GM21447 (cell line): ENCODE measurements at regions not wholly inside any gene's neighbourhood (a gene's known extent, or its start where the extent isn't known, plus 50 kb on each side); places are given as distances from the start of the nearest gene placed in this dataset.
"Not testable (repeated sequence)": the region's sequence is repeated elsewhere in the genome, so short reads cannot be mapped to it uniquely, and the experiment has no call there.

ENCODE experiments used
- ATAC-seq: cut with Tn5 transposase; IDR thresholded peaks from one replicate; pipeline ENCODE4 v1.9.1; 2021; ENCODE audit not compliant: unreplicated experiment

DNA sequence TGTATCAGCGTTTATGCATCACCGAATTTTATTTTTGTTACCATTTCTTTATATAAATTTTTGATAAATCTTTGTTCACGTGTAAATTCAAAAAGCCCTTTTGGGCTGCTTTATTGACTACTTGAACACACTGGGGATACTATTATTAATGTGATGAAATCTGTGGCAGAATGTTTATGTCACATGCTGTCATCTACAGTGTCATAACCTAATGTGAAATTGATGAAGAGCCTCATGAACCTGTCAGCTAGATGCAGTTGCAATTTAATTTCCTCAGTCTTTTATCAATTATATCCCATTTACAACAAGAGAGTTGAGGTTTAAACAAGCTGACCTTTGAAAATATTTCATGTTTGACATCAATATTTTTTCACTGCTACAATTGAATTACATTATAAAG is 1100.4 kb upstream of the COX7C start:
- no peak for ATAC-seq

DNA sequence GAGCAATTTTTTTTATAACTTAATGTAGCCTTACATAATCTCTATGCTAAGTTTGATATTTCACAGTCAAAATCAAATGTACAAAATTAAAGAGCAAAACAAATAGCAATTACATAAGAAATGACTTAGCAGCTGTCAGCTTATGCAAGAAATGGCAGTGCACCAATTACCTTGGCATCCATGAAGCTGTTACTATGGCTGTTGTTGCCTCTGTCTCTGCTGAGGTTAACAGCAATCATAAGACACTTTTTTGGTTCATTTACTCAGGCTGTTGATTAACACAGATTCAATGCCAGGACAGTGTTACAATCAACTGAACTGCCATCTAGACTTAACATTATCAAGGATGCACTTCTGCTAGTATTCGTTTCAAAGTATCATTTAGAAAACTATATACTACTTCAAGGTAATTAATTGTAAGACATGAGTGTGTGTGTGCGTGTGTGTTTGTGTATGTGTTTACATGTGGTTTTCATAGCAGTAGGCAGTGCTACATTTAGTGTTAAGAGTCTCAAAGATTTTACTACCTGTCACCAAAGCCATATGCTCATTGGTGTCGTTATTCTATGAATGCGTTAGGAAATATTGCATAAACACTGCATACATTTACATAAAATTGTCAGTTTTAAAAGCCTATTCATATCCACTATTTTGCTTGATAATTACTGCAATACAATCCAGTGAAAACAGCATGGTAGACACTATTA is 1084.2 kb upstream of the COX7C start:
- ATAC-seq, result no peak

DNA sequence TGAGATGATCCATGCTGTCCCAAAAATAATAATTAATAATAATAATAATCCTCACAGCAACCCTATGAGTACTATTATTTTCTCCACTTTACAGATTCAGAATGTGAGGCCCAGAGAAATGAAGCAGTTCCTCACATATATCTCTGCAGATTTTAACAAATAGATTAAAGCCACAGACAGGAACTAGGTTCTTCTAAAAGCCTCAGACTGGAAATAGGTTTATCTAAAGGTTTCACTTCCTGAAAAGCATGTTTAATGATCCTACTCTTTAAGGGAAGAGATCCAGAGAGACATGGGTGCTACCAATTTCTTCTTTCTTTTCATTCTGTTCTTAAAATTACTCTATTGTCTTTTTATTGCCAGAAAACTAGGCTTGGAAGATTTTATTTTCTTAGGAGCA is 1079.4 kb upstream of the COX7C start:
- ATAC-seq, result no peak

DNA sequence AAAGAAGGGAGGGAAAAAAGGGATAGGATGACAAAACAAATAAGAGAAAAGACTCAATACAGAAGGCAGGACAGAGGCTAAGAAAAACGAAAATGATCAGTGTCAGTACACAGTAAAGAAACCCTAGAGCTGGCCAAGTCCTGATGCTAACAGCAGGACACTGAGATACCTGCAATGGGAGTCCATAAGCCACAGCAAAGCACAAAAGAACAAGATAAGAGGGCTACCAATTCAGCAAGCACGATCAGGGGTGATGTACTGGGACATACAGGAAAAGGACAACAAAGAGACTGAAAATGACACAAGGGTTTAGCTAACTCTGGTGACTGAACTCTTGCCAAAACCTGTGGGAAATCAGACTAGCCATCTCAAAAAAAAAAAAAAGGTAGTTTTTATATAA is 1072.6 kb upstream of the COX7C start:
- no peak for ATAC-seq

DNA sequence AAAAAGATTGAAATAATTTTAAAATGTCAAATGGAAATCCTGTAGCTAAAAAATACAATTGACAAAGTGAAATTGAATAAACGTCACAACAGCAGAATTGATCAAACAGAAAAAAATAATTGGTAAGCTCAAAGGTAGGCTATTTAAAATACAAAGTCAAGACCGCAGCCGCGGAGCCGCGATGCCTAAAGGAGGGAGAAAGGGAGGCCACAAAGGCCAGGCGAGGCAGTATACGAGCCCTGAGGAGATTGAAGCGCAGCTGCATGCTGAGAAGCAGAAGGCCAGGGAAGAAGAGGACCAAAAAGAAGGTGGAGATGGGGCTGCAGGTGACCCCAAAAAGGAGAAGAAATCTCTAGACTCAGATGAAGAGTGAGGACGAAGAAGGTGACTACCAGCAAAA is 1068.5 kb upstream of the COX7C start:
- ATAC-seq, result no peak

DNA sequence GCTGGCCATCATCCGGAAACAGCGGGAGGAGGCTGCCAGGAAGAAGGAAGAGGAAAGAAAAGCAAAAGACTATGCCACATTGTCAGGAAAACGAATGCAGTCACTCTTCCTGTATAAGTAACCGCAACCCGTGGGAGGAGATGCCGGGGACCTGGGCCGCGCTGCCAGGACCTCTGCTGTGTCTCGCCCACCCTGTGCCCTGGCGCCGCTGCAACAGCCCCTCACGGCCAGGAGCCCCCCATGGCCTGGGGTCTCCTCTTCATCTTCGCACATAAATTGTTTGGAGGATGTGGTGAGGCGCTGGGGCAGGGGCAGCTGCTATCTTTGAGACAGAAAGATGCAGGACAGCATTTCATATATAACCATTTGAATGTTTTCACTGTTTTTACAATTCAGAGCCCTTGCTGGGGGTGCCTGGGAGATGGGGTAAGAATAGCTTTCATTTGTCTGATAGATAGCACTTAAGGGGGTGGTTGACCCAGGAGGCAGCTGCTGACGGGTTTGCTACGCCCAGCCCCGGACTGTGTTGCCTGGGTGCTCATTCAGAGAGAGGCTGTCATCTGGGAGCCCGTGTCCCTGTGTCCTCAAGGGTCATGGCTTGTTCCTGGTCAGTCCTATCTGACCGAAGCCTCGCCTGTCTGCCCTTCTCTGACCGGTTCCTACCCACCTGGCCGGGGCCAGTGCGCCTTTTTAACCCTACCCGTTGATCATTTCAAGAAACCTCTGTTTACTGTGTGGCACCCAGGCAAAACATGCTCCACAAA is 1067.7 kb upstream of the COX7C start:
- ATAC-seq, result no peak

DNA sequence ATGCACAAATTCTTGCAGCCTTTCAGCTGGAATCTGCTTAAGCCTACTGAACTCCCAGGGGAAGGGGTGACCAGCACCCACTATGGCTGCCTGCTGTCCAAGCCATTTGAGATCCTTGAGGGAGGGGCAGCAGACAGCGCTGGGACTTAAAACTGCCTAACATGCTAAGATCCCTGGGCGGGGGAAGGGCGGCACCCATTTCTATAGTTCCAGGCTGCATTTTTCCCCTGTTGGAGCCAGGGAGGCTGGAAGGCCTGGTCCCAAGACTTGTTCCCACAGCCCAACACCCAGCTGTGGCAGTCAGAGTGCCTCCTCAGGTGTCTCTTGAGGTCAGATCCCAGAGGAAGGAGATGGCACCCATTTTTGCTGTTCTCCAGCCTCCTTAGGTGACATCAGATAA is 1061.3 kb upstream of the COX7C start:
- no peak for ATAC-seq

DNA sequence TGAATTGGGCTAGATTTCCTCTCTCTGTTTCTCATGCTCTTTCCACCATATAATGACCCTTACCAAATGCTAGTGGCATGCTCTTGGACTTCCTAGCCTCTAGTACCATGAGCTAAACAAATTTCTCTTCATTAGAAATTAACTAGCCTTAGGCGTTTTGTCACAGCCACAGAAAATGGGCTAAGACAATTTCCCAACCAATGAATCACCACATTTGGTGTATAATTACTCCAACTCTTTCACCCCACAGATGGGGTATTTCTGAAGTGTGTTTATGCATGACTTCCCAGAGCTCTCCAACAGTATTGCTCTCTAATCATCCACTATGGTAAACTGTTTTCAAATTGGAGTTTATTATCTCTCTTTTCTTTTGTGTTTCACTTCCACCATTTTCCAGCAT is 1041.1 kb upstream of the COX7C start:
- ATAC-seq, result no peak

DNA sequence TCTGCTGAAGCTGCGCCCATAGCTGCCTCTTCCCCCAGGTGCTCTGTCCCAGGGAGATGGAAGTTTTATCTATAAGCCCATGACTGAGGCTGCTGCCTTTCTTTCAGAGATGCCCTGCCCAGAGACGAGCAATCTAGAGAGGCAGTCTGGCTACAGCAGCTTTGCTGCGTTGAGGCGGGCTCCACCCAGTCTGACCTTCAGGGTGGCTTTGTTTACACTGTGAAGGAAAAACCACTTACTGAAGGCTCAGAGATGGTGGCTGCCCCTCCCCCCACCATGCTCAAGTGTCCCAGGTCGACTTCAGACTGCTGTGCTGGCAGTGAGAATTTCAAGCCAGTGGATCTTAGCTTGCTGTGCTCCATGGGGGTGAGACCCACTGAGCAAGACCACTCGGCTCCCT is 1029.9 kb upstream of the COX7C start:
- ATAC-seq, result not testable (repeated sequence)

DNA sequence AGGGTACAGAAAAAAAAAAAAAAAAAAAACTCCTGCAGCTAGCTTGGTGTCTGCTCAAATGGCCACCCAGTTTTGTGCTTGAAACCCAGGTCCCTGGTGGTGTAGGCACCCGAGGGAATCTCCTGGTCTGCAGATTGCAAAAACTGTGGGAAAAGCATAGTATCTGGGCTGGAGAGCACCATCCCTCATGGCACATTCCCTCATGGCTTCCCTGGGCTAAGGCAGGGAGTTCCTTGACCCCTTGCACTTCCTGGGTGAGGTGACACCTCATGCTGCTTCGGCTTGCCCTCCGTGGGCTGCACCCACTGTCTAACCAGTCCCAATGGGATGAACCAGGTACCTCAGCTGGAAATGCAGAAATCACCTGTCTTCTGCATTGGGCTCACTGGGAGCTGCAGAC is 1029.5 kb upstream of the COX7C start:
- not testable (repeated sequence) for ATAC-seq

DNA sequence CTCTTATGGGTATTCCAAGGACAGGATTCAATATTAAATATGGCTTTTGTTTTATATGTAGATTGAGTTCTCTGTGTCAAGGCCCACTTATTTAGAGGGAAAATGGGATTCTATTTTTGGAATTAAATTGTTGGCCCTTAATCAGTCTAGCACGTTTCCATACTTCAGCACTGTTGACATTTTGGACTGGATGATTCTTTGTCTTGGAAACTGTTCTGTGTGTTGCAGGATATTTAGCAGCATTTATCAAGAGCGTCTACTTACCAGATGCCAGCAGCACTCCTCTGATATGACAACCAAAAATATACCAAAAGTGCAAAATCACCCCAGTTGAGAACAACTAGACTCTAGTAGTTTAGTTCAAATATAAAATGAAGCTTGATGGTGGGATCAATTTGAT is 1027.0 kb upstream of the COX7C start:
- no peak for ATAC-seq

DNA sequence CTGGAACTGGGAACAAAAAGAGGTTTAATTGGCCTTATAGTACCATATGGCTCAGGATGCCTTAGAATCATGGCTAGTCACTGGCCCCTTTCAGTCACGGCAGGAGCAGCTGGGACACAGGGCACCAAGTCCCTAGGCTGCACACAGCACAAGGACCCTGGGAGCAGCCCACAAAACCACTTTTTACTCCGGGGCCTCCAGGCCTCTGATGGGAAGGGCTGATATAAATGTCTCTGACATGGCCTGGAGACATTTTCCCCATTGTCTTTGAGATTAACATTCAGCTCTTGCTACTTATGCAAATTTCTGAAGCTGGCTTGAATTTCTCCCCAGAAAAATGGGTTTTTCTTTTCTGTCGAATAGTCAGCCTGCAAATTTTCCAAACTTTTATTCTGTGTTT is 1026.4 kb upstream of the COX7C start:
- ATAC-seq, result no peak

DNA sequence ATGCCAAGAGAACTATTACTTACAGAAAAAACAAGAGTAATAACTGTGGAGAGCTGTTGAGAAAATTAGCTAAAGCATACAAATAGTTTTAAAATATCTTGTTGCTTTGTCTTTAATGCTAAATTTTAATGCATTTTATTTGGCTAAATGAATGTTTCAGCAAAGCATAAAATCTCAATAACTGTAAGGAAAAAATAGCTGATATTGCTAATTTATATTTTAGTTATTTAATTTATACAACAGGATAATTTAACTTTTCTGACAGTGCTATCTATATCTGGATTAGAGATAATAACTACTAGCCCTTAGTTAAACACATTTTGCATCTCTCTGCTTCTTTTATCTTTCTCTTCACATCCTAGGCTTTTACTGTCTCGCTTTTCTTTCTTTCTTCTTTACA is 1014.9 kb upstream of the COX7C start:
- no peak for ATAC-seq

DNA sequence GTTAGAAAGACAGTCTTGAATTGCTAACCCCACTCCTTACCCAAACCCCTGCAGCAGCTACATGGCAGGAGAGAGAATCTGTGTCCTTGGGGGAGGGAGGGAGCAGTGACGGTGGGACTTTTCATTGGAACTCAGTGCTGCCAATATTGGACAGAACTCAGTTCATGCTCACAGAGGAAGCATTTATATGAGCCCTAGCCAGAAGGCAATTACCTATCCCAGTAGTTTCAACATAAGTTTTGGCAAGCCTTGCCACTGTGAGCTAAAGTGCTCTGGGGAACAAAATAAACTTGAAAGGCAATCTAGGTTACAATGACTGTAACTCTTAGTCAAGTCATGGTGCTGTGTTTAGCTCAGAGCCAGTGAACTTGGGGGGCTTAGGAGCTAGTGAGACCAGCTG is 1013.4 kb upstream of the COX7C start:
- no peak for ATAC-seq

DNA sequence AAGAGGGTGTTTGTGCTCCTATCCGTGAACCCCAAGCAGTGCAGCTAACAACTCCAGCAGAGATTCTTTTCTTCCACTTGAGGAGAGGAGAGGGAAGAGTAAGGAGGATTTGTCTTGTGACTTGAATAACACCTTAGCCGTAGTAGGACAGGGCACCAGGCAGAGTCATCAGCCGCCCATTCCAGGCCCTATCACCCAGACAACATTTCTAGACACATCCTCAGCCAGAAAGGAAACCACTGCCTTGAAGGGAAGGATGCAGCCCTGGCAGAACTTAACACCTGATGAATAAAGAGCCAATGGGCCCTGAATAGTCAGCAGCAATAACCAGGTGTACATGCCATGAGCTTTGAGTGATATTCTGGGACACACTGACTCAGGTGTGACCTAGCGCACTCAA is 1013.0 kb upstream of the COX7C start:
- ATAC-seq, result no peak

DNA sequence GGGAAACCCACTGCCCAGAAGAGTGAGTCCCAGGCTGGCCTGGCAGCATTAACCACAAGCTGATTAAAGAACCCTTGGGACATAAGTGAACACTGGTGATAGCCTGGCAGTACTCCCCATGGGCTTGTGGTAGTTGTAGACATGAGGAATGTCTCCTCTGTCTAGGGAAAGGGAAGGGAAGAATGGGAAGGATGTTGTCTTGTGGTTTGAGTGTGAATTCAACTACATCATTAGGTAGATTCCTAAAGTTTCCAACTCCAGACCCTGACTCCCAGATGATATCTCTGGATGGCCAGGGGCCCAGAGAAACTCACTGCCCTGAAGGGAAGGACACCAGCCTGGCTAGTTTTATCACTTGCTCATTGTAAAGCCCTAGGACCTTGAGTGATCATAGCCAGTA is 1012.4 kb upstream of the COX7C start:
- no peak for ATAC-seq

DNA sequence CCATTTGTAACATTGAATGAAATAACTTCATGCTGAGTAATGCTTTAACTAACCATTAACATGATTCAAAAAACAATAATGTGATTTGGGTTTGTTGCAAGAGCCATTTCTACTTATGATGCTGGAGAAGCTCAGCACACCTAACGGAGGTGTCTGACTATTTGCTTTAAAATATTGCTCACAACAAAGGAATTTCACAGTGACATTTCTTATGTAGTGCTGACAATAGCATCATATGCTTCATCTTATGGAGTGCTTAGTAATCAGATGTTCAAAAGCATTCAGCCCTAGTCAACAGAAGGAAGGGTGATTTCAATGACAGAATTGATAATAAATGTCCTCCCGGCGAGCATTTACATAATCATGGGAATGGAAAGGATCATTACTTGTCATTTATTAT is 1003.3 kb upstream of the COX7C start:
- ATAC-seq, result no peak

DNA sequence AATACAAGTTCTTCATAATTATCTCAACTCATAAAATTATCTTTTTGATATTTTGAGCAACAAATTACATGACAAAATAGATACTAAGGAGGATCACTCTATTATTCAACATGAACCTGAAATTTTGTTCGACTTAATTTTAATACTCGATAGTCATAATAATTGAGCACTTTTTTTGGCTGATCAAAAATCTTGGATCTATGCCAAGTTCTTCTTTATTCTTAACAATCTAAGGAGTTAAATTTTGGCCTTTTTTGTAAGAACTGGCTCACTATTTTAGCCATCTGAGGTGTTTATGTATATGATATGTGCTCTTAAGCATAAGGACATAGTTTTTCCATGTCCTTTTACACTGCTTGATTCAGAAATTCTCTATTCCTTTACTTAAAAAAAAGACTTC is 996.1 kb upstream of the COX7C start:
- ATAC-seq, result no peak

DNA sequence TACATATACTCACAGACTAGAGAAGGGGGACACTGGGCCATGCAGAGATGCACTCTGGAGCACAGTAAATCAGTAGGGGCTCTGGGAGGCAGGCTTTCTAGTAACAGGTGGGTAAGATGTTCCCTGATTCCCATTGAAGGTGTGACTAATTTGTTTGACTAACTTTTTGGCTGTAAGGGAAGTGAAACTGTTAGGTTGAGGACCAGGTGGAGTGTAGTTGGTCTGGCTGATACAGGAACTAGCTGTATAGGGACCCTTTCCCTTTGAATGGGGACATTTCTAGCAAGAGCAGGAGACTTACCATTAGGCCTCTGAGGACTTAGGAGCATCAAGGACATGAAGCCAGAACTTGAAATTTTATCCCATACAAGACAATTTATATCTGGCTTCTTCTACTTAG is 989.6 kb upstream of the COX7C start:
- no peak for ATAC-seq

DNA sequence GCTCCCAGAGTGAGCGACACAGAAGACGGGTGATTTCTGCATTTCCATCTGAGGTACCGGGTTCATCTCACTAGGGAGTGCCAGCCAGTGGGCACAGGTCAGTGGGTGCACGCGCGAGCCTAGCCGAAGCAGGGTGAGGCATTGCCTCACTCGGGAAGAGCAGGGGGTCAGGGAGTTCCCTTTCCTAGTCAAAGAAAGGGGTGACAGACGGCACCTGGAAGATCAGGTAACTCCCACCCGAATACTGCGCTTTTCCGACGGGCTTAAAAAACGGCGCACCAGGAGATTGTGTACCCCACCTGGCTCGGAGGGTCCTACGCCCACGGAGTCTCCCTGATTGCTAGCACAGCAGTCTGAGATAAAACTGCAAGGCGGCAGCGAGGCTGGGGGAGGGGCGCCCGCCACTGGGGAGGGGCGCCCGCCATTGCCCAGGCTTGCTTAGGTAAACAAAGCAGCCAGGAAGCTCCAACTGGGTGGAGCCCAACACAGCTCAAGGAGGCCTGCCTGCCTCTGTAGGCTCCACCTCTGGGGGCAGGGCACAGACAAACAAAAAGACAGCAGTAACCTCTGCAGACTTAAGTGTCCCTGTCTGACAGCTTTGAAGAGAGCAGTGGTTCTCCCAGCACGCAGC is 979.1 kb upstream of the COX7C start:
- ATAC-seq, result not testable (repeated sequence)

DNA sequence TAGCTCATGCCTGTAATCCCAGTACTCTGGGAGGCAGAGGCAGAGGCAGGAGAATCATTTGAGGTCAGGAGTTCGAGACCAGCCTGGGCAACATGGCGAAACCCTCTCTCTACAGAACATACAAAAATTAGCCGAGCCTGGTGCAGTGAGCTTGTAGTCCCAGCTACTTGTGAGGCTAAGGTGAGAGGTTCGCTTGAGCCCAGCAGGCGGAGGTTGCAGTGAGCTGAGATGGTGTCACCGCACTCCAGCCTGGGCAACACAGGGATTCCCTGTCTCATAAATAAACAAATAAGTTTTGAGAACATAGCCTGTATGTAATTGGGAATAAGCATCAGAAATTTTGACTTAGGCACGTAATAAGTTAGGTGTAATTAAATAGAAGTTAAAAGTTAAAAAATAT is 971.7 kb upstream of the COX7C start:
- no peak for ATAC-seq

DNA sequence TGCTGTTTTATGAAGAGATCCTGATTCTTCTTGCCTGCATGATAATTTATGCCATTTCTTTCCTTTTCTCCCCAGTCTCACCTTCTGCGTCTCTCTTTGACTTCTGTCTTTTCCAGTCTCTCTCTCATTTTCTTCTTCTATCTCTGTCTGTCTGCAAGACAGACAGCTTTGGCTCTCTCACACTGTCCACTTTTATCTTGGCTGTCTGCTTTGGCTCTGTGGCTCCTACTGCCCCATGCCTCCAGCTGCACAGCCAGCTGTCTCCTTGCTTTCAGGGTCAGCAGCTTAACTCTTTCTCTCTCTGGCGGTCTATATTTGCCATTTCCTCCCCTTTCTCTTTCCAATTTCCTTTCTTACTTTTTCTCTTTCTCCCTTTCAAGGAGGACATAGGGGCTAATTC is 971.1 kb upstream of the COX7C start:
- ATAC-seq, result no peak
